ENCODE measurements at regions not wholly inside any gene's neighbourhood (a gene's known extent, or its start where the extent isn't known, plus 50 kb on each side); places are given as distances from the start of the nearest gene placed in this dataset.

GRCh38 chr7:83872501-83872900 is 223.6 kb upstream of the SEMA3E start:
- no peak for DNase-seq
- no peak for TF ChIP-seq EZH2 (IDR thresholded peaks at IDR 0.05; ENCODE audit: insufficient read depth, poor library complexity, severe bottlenecking)
- no peak for TF ChIP-seq EZH2phosphoT487 (IDR thresholded peaks at IDR 0.05; ENCODE audit: insufficient read depth, low read depth)
- H3K9ac ChIP-seq, result no peak overlapping the region
- no peak overlapping the region for H2AFZ ChIP-seq
- WGBS, 2 experiments (ENCODE audit: low coverage in 1 of 2, low lambda C conversion rate in 2 of 2, missing lambda C conversion rate in 2 of 2), result 70 to 72% methylated on average over 4 of the region's 4 CpGs
- H3K4me1 ChIP-seq (ENCODE audit: insufficient read depth), result 0 out of 2 replicates have a peak, but pooled peaks cover 4% of the 10 kb centered on the region
- no peaks in the 10 kb centered on the region for H3F3A ChIP-seq (ENCODE audit: insufficient read depth)
- no peaks in the 10 kb centered on the region for H3K9me3 ChIP-seq (ENCODE audit: low read depth)
- no peaks in the 10 kb centered on the region for H4K20me1 ChIP-seq (ENCODE audit: insufficient read depth)
- no peak overlapping the region for H3K27ac ChIP-seq
- no peaks in the 10 kb centered on the region for H3K36me3 ChIP-seq (ENCODE audit: low read depth)
- no peaks in the 10 kb centered on the region for H3K9me2 ChIP-seq (ENCODE audit: insufficient read depth)
- H3K27me3 ChIP-seq (replicated peaks; ENCODE audit: insufficient read depth), result no peaks in the 10 kb centered on the region
- in situ Hi-C loops (cut with MboI), result no loop called here
- no peaks in the 10 kb centered on the region for H3K79me2 ChIP-seq (ENCODE audit: insufficient read depth)
- no peak overlapping the region for H3K4me2 ChIP-seq (ENCODE audit: unreplicated experiment)
- no peak overlapping the region for H3K4me3 ChIP-seq

- no peak for DNase-seq
- 35 to 52% methylated on average over 1 of the region's 1 CpG for WGBS, 2 experiments (ENCODE audit: low coverage in 1 of 2, low lambda C conversion rate in 2 of 2, missing lambda C conversion rate in 2 of 2)
- Histone ChIP-seq H4K20me1 (ENCODE audit: insufficient read depth) (no peaks in the 10 kb centered on the region), H3K27ac (no peak overlapping the region), H3K9me2 (ENCODE audit: insufficient read depth) (no peaks in the 10 kb centered on the region), H3K36me3 (ENCODE audit: low read depth) (no peaks in the 10 kb centered on the region), H3K9ac (no peak overlapping the region), H2AFZ (no peak overlapping the region), H3K4me3 (no peak overlapping the region), H3K9me3 (ENCODE audit: low read depth) (no peaks in the 10 kb centered on the region), H3K79me2 (ENCODE audit: insufficient read depth) (no peaks in the 10 kb centered on the region), H3K4me1 (ENCODE audit: insufficient read depth) (no peaks in the 10 kb centered on the region), H3K27me3 (replicated peaks; ENCODE audit: insufficient read depth) (no peaks in the 10 kb centered on the region), H3K4me2 (ENCODE audit: unreplicated experiment) (no peak overlapping the region), H3F3A (ENCODE audit: insufficient read depth) (no peaks in the 10 kb centered on the region)
- in situ Hi-C loops (cut with MboI), result no loop called here
- TF ChIP-seq EZH2phosphoT487 (IDR thresholded peaks at IDR 0.05; ENCODE audit: insufficient read depth, low read depth), result no peak
- no peak for TF ChIP-seq EZH2 (IDR thresholded peaks at IDR 0.05; ENCODE audit: insufficient read depth, poor library complexity, severe bottlenecking)
Observed at GRCh38 chr7:83870515-83870914, 221.6 kb upstream of the SEMA3E start.

- in situ Hi-C loops (cut with MboI), result no loop called here
Observed at GRCh38 chr7:83866582-83866981, 217.6 kb upstream of the SEMA3E start.

GRCh38 chr7:83864551-83864950 is 215.6 kb upstream of the SEMA3E start:
- 63 to 65% methylated on average over 2 of the region's 2 CpGs for WGBS, 2 experiments (ENCODE audit: low coverage in 1 of 2, low lambda C conversion rate in 2 of 2, missing lambda C conversion rate in 2 of 2)
- H3K79me2 ChIP-seq (ENCODE audit: insufficient read depth), result no peaks in the 10 kb centered on the region
- no peak for DNase-seq
- H3K9me2 ChIP-seq (ENCODE audit: insufficient read depth), result no peaks in the 10 kb centered on the region
- no peaks in the 10 kb centered on the region for H3K27me3 ChIP-seq (replicated peaks; ENCODE audit: insufficient read depth)
- H3K9ac ChIP-seq, result no peak overlapping the region
- no peak overlapping the region for H3K4me2 ChIP-seq (ENCODE audit: unreplicated experiment)
- no peak overlapping the region for H3K27ac ChIP-seq
- in situ Hi-C loops (cut with MboI), result no loop called here
- H3K36me3 ChIP-seq (ENCODE audit: low read depth), result no peaks in the 10 kb centered on the region
- TF ChIP-seq EZH2 (IDR thresholded peaks at IDR 0.05; ENCODE audit: insufficient read depth, poor library complexity, severe bottlenecking), result no peak
- no peak for TF ChIP-seq EZH2phosphoT487 (IDR thresholded peaks at IDR 0.05; ENCODE audit: insufficient read depth, low read depth)
- H2AFZ ChIP-seq, result no peak overlapping the region
- H3K9me3 ChIP-seq (ENCODE audit: low read depth), result no peaks in the 10 kb centered on the region
- H4K20me1 ChIP-seq (ENCODE audit: insufficient read depth), result no peaks in the 10 kb centered on the region
- H3K4me1 ChIP-seq (ENCODE audit: insufficient read depth), result no peaks in the 10 kb centered on the region
- no peak overlapping the region for H3K4me3 ChIP-seq
- H3F3A ChIP-seq (ENCODE audit: insufficient read depth), result no peaks in the 10 kb centered on the region

More at GRCh38 chr7:83866582-83866981, 217.6 kb upstream of the SEMA3E start:
- no peaks in the 10 kb centered on the region for H3K9me2 ChIP-seq (ENCODE audit: insufficient read depth)
- H2AFZ ChIP-seq, result no peak overlapping the region
- no peak overlapping the region for H3K4me2 ChIP-seq (ENCODE audit: unreplicated experiment)
- H3F3A ChIP-seq (ENCODE audit: insufficient read depth), result no peaks in the 10 kb centered on the region
- H3K27me3 ChIP-seq (replicated peaks; ENCODE audit: insufficient read depth), result no peaks in the 10 kb centered on the region
- no peak overlapping the region for H3K9ac ChIP-seq
- no peak overlapping the region for H3K4me3 ChIP-seq
- no peaks in the 10 kb centered on the region for H4K20me1 ChIP-seq (ENCODE audit: insufficient read depth)
- H3K27ac ChIP-seq, result no peak overlapping the region
- H3K36me3 ChIP-seq (ENCODE audit: low read depth), result no peaks in the 10 kb centered on the region
- WGBS, 2 experiments (ENCODE audit: low coverage in 1 of 2, low lambda C conversion rate in 2 of 2, missing lambda C conversion rate in 2 of 2), result 90 to 92% methylated on average over 2 of the region's 2 CpGs
- TF ChIP-seq EZH2phosphoT487 (IDR thresholded peaks at IDR 0.05; ENCODE audit: insufficient read depth, low read depth) (no peak), EZH2 (IDR thresholded peaks at IDR 0.05; ENCODE audit: insufficient read depth, poor library complexity, severe bottlenecking) (no peak)
- no peak for DNase-seq
- H3K4me1 ChIP-seq (ENCODE audit: insufficient read depth), result no peaks in the 10 kb centered on the region
- no peaks in the 10 kb centered on the region for H3K79me2 ChIP-seq (ENCODE audit: insufficient read depth)
- no peaks in the 10 kb centered on the region for H3K9me3 ChIP-seq (ENCODE audit: low read depth)

GRCh38 chr7:83863906-83864305 is 215.0 kb upstream of the SEMA3E start:
- 59 to 67% methylated on average over 2 of the region's 2 CpGs for WGBS, 2 experiments (ENCODE audit: low coverage in 1 of 2, low lambda C conversion rate in 2 of 2, missing lambda C conversion rate in 2 of 2)
- no peaks in the 10 kb centered on the region for H3K4me1 ChIP-seq (ENCODE audit: insufficient read depth)
- no peaks in the 10 kb centered on the region for H4K20me1 ChIP-seq (ENCODE audit: insufficient read depth)
- H3K79me2 ChIP-seq (ENCODE audit: insufficient read depth), result no peaks in the 10 kb centered on the region
- in situ Hi-C loops (cut with MboI), result no loop called here
- H3K36me3 ChIP-seq (ENCODE audit: low read depth), result no peaks in the 10 kb centered on the region
- no peak for DNase-seq
- no peak overlapping the region for H3K27ac ChIP-seq
- TF ChIP-seq EZH2 (IDR thresholded peaks at IDR 0.05; ENCODE audit: insufficient read depth, poor library complexity, severe bottlenecking), result no peak
- TF ChIP-seq EZH2phosphoT487 (IDR thresholded peaks at IDR 0.05; ENCODE audit: insufficient read depth, low read depth), result no peak
- H3K4me2 ChIP-seq (ENCODE audit: unreplicated experiment), result no peak overlapping the region
- no peak overlapping the region for H2AFZ ChIP-seq
- H3F3A ChIP-seq (ENCODE audit: insufficient read depth), result no peaks in the 10 kb centered on the region
- no peaks in the 10 kb centered on the region for H3K9me2 ChIP-seq (ENCODE audit: insufficient read depth)
- no peak overlapping the region for H3K4me3 ChIP-seq
- H3K9ac ChIP-seq, result no peak overlapping the region
- H3K9me3 ChIP-seq (ENCODE audit: low read depth), result no peaks in the 10 kb centered on the region
- no peaks in the 10 kb centered on the region for H3K27me3 ChIP-seq (replicated peaks; ENCODE audit: insufficient read depth)
